ENCODE measurements at regions not wholly inside any gene's neighbourhood (a gene's known extent, or its start where the extent isn't known, plus 50 kb on each side); places are given as distances from the start of the nearest gene placed in this dataset.

DNA sequence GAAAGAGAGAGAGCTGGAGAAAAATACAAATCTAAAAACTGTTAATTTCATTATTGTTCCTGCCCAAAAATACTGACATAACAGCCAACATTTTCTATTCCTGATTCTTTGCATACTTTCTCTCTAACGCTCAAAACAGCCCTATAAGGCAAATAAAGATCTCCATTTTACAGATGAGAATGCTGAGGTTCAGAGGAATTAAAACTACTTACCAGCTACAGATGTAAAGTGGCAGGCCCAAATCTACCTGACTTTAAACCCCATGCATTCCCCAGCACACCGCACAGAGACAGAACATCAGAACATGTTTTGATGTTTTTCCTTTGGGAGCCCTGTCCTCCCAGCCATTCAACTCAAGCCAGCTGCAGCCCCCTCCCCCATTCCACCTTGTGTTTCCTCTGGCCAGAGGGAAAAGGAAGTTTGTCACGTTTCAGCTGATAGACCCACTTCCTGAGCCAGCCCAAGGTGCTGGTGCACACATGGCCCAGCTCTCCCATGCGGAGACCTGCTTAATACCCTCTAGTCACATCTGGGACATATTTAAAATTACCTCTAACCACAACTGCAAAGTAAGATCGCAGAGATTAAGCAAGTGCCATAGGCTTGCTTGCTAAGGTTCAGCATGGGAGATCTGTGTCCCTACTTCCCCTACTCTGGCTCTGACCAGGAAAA lies 133.1 kb upstream of the NFIA start:
- DNase-seq = no peak

DNA sequence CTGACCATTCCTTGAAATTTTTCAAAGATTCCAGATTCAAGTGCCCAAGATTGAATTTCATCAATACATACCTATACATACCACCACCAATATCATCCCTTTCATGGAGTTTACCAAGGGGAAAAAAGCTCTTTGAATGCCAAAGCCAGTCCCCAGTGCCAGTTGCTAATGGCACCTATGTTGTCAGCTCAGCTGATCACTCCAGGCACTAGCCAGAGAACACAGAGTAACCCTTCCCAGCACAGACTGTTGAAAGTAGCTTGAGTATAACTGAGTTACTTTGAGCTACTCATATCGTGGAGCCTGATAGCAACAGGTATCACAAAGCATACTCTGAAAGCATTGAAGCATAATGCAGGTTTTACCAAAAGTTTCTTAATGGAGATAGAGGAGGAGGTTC lies 133.9 kb upstream of the NFIA start:
- no peak for DNase-seq

DNA sequence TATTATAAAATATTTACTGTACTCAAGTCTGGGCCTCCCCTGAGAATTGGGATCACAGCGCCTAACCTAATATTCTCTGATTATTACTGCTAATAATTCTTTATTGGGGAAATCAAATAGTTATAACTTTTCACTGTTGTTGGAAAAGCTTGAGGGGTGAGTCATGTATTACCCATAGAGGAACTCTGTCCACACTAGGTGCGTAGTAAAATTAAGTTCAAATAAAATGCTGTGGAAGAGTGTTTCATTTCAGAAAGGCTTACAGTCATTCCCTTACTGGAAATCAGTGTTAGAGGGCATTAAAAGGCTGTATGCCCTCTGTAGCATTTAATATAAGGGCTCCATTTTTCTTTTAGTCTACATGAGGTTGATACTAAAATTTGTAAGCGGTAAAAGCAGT lies 135.0 kb upstream of the NFIA start:
- DNase-seq = no peak

- DNase-seq = no peak
Measured at GRCh38 chr1:60942896-60943638, 139.3 kb upstream of the NFIA start.

- no peak for DNase-seq
Measured at GRCh38 chr1:60942291-60942690, 140.1 kb upstream of the NFIA start.

DNA sequence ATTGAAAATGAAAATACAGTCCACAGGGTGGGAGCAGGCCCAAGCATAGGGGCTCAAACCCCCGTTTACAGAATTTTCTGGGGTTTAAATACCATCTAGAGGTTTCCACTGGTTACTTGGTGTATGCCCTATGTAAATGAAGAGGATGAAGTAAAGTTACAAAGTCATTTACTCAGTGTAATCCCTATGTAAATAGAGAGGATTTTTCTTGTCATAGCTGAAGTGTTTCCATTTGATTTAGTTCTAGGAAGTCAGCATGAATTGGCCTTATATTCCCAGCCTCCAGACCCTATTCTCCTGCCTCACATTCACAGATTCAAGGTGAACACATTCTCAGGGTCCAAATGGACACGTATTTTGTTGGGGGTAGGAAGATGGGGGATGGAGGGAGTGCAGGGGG lies 141.7 kb upstream of the NFIA start:
- DNase-seq = peak; percentile 24

DNA sequence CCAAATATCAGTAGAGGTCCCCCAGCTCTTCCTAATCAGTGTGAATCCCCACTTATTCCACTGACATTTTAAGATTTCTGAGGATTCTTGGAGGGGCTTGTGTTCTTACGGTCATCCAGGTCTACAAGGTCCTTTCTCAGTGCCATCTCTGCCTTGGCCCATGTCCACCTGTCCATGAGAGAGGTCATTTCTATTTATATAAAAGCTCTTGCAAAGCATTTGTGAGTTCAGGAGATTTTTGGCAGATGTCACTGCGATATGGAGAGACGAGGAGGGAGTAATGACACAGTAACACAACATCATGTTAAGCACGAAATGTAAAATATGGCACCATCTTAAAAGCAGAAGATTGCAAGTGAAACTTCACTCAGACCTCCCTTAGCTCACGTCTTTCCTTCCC lies 144.6 kb upstream of the NFIA start:
- no peak for DNase-seq

DNA sequence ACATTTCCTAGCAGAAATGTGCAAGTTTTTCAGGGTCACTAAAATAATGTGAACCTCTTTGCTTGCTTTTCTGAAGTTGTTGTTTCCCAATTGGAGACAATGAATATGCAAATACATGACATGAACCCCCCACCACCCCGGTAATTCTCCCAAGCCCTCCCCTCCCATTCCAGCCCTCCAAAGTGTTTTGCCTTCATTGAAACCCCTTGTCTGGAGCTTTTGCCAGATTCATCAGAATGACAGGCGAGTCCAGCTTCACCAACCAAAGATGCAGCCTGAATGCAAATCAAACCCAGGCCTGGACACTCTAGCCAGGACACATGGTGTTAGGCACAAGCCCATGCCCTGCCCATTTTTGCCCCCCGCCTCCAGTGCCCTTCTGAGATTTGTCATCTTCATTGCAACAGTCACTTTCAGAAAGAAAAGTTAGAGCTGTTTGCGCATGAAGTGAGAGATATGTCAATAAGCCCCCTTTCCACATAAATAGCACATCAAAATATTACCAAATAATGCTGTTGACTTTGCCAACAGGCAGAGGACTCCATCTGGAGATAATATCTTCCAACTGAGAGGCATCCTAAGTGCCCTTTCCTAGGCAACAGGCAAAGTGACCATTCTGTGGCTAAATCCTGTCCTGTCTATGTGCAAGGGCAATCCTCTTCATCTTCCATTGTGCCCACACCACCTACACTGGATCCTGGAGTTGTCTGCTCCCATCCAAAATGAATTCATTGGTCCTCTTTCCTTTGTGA lies 145.6 kb upstream of the NFIA start:
- DNase-seq = no peak

- no peak for DNase-seq
Measured at GRCh38 chr1:60936163-60936562, 146.2 kb upstream of the NFIA start.

GRCh38 chr1:60935599-60936110 lies 146.7 kb upstream of the NFIA start:
- no peak for DNase-seq

GRCh38 chr1:60930130-60930529 lies 152.2 kb upstream of the NFIA start:
- DNase-seq = no peak

DNA sequence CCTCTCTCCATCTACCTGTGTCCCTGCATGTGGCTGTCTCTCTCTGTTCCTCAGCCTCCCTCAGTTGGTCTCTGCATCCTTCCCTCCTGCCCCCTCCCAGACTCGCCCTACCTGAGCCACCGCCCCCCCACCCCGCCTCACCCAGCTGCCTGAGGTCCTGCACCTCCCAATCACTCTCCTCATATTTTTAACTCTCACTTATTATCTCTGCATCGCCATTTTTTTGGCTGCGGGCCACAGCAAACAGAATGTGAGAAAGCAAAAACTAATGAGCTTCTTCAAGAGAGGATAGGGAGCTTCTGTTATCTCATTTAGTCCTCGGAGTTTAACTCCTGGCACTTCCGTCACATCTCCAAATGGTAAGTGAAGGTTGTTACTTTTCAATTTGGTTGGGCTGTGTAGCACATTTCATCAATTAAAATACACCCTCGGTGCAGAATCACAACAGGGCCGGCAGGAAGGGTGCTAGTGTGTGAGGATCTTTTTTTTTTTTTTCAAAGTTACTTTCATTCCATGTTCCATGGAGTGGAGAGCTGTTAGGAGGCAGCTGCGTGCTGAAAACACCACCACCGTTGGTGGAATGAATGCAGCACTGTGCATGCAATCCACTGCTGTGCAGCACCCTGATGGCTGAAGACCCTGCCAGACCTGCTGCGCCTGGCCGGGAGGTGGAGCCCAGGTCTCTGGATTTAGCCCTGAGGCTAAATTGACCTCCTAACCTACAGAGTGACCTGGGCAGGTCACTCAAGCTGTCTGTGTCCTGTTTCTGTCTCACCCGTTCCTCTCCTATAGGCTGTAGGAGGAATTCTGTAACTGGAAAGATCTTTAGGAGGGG lies 157.2 kb upstream of the NFIA start:
- peak; percentile 19 for DNase-seq

GRCh38 chr1:60924165-60924564 lies 158.2 kb upstream of the NFIA start:
- no peak for DNase-seq

- DNase-seq = no peak
Measured at GRCh38 chr1:60923389-60924087, 158.8 kb upstream of the NFIA start.

GRCh38 chr1:60922304-60922703 lies 160.1 kb upstream of the NFIA start:
- DNase-seq = no peak

GRCh38 chr1:60921175-60921574 lies 161.2 kb upstream of the NFIA start:
- no peak for DNase-seq

DNA sequence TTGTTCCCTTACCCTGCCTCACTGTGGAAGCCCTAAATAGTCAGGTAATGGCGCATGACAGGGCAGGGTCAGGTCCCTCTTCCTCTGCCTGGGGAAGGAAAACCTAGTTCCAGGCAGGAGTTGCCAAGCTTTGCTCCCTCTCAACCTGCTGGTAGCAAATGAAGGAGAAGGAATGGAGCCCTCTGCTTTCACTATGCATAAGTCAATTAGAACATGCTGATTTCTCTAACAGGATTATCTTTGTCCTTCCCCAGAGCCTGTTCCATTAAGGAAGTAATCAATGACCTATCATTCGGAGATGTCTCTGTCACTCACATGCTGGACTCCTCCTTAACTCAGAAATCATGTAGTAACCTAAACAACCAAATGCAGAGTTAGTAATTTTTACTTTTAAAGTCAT lies 161.8 kb upstream of the NFIA start:
- DNase-seq = no peak

GRCh38 chr1:60918867-60919266 lies 163.5 kb upstream of the NFIA start:
- DNase-seq = no peak

DNA sequence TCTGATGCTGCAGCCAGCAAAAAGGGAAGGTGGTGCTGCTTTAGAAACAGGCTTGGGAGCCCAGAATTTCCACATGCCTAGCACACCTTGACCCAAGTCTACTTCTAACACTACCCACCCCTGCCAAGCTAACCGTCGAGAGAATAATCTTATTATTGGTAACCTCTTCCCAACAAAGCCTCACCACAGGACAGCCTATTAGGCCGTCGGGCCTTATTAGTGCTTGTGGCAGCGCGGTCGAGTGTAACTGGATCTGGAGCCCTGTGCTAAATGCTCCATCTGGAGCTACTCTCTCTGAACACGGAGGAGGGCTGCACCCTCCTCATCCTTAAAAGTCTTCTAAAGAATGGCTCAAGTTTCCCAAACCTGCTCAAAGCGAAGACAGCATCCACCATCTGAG lies 165.5 kb upstream of the NFIA start:
- DNase-seq = no peak

- no peak for DNase-seq
Measured at GRCh38 chr1:60916199-60916598, 166.2 kb upstream of the NFIA start.

DNA sequence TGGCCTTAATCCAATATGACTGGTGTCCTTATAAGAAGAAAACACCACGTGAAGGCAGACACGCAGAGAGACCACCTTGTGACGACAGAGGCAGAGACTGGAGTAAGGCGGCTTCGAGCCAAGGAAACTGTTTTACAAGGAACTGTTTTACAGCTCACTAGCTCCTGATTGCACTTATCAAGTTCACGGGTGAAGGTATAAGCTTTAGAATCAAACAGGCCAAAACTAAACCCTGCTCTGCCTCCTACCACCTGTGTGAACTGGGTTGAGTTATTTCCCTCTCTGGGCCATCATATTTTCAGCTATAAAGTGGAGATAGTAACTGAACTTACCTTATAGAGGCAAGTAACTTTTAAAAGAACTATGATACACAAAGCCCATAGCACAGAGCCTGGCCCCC lies 166.9 kb upstream of the NFIA start:
- DNase-seq = no peak

DNA sequence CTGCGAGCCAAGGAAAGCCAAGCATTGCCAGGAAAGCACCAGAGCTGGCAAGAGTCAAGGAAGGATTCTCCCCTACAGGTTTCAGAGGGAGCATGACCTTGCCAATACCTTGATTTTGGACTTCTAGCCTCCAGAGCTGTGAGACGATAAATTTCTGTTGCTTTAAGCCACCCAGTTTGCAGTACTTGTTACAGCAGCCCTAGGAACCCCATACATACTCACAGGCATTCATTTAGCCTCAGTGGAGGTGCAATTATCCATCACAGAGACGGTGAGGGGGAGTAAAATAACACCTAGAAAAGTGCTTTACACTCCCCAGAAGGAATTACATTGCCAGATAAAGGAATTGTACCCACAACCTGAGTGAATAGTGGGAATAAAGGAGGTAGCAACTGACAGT lies 167.4 kb upstream of the NFIA start:
- DNase-seq = no peak

All from SHP77 treated with DMSO at 0.1 percent for 48 hours (cell line).